Keratinocyte (primary cell): ENCODE measurements at regions not wholly inside any gene's neighbourhood (a gene's known extent, or its start where the extent isn't known, plus 50 kb on each side); places are given as distances from the start of the nearest gene placed in this dataset.

ENCODE experiments used
- DNase-seq: peaks from one replicate; pipeline ENCODE4 v3.0.0-alpha.2; 2011; ENCODE audit warnings: low read depth, missing footprints, low spot score
- FAIRE-seq: peaks from 2 replicates; lab custom pipeline; 2011; peaks lifted over from hg19 to GRCh38; lab: Jason Lieb, UNC
- H2AFZ ChIP-seq: 2 replicates; pipeline ENCODE4 v1.6.0; 2012; ENCODE audit warnings: low read length, control low read depth, inconsistent platforms; ENCODE audit not compliant: control insufficient read depth
- H3K27ac ChIP-seq: 2 replicates; pipeline ENCODE4 v1.5.1; 2011; ENCODE audit warnings: low read length; ENCODE audit not compliant: control insufficient read depth, insufficient read depth
- H3K27me3 ChIP-seq: 3 replicates; pipeline ENCODE4 v1.6.0; 2011; ENCODE audit warnings: low read length; ENCODE audit not compliant: control insufficient read depth, insufficient read depth; ENCODE audit errors: extremely low read depth
- H3K36me3 ChIP-seq, 2 experiments: 2 replicates in 1 of 2; 3 replicates in 1 of 2; pipeline ENCODE4 v1.5.1; 2011; ENCODE audit warnings: low read length in 2 of 2, mild to moderate bottlenecking in 1 of 2; ENCODE audit not compliant: control insufficient read depth in 2 of 2, insufficient read depth in 2 of 2; ENCODE audit errors: extremely low read depth in 1 of 2
- H3K4me1 ChIP-seq: 3 replicates; pipeline ENCODE4 v1.5.1; 2011; ENCODE audit warnings: low read length; ENCODE audit not compliant: control insufficient read depth, insufficient read depth; ENCODE audit errors: extremely low read depth
- H3K4me2 ChIP-seq: 3 replicates; pipeline ENCODE4 v1.6.0; 2011; ENCODE audit warnings: low read depth, low read length; ENCODE audit not compliant: control insufficient read depth, insufficient read depth; ENCODE audit errors: extremely low read depth
- H3K4me3 ChIP-seq, 3 experiments: fragments of 200-600 bp in 1 of 3; sonication (generic) in 1 of 3; 2 replicates in 2 of 3; 3 replicates in 1 of 3; pipeline ENCODE4 v1.5.1; 2011 to 2016; ENCODE audit warnings: low read length in 3 of 3, mild to moderate bottlenecking in 3 of 3, control low read depth in 2 of 3, inconsistent platforms in 1 of 3, low read depth in 1 of 3, mixed read lengths in 1 of 3, mixed run types in 1 of 3, moderate library complexity in 1 of 3; ENCODE audit not compliant: control insufficient read depth in 2 of 3, insufficient read depth in 2 of 3; ENCODE audit errors: extremely low read depth in 1 of 3
- H3K79me2 ChIP-seq: 2 replicates; pipeline ENCODE4 v1.6.0; 2012; ENCODE audit warnings: low read length; ENCODE audit not compliant: control insufficient read depth, insufficient read depth
- H3K9ac ChIP-seq: 3 replicates; pipeline ENCODE4 v1.6.0; 2011; ENCODE audit warnings: low read length; ENCODE audit not compliant: control insufficient read depth, insufficient read depth; ENCODE audit errors: extremely low read depth
- H3K9me1 ChIP-seq: 3 replicates; pipeline ENCODE4 v1.6.0; 2011; ENCODE audit warnings: low read length; ENCODE audit not compliant: control insufficient read depth, insufficient read depth; ENCODE audit errors: extremely low read depth
- H3K9me3 ChIP-seq: 2 replicates; pipeline ENCODE4 v1.5.1; 2012; ENCODE audit warnings: low read depth, low read length; ENCODE audit not compliant: control insufficient read depth
- H4K20me1 ChIP-seq: 3 replicates; pipeline ENCODE4 v1.6.0; 2011; ENCODE audit warnings: low read length; ENCODE audit not compliant: control insufficient read depth, insufficient read depth; ENCODE audit errors: extremely low read depth
- CTCF ChIP-seq, 3 experiments: IDR thresholded peaks in 1 of 3; conservative IDR thresholded peaks in 1 of 3; optimal IDR thresholded peaks in 1 of 3; 2 replicates in 2 of 3; 3 replicates in 1 of 3; pipeline versions ENCODE3 to v1.5.1; 2011; ENCODE audit warnings: low read length in 3 of 3, mild to moderate bottlenecking in 3 of 3, moderate library complexity in 2 of 3, control low read depth in 1 of 3, inconsistent platforms in 1 of 3; ENCODE audit not compliant: insufficient read depth in 2 of 3; ENCODE audit errors: extremely low read depth in 1 of 3
- EZH2 ChIP-seq: IDR thresholded peaks from one replicate; pipeline ENCODE4 v1.6.1; 2012; ENCODE audit warnings: inconsistent platforms, mild to moderate bottlenecking, low read length, moderate library complexity
- dilution Hi-C: fragments of 300-500 bp; cut with MboI; formaldehyde crosslinking; loops from one replicate; pipeline ENCODE4 v1.7.0; 2020; ENCODE audit warnings: low sequenced_read_pairs; ENCODE audit not compliant: extremely low pct_ligation_motif_present

- Histone ChIP-seq H4K20me1 (no peaks in the 10 kb centered on the region), H3K9me1 (no peaks in the 10 kb centered on the region), H3K9ac (no peak overlapping the region), H3K9me3 (peaks cover 7% of the 10 kb centered on the region), H3K79me2 (no peaks in the 10 kb centered on the region), H3K27me3 (no peaks in the 10 kb centered on the region), H2AFZ (no peak overlapping the region), H3K4me2 (no peak overlapping the region), H3K4me3 (no peak overlapping the region), H3K4me1 (no peaks in the 10 kb centered on the region), H3K36me3 (no peaks in the 10 kb centered on the region), H3K27ac (no peak overlapping the region)
- dilution Hi-C loops: no loop called here
- no peak for TF ChIP-seq EZH2
- TF ChIP-seq CTCF (optimal IDR thresholded peaks at IDR 0.05 in 1 of 3, IDR thresholded peaks at IDR 0.05 in 1 of 3, conservative IDR thresholded peaks at IDR 0.05 in 1 of 3; ENCODE audit: extremely low read depth in 1 of 3, insufficient read depth in 2 of 3, low read length in 3 of 3): no peak
- FAIRE-seq (no peak), DNase-seq (no peak)
These were observed 334.2 kb downstream of the IRX2 start for GRCh38 chr5:2417301-2417700.

GRCh38 chr5:2415678-2416077 lies 335.8 kb downstream of the IRX2 start:
- Histone ChIP-seq H3K79me2 (no peaks in the 10 kb centered on the region), H3K9ac (no peak overlapping the region), H3K36me3 (no peaks in the 10 kb centered on the region), H3K4me1 (no peaks in the 10 kb centered on the region), H3K27ac (no peak overlapping the region), H3K4me2 (no peak overlapping the region), H3K9me1 (no peaks in the 10 kb centered on the region), H2AFZ (no peak overlapping the region), H4K20me1 (no peaks in the 10 kb centered on the region), H3K9me3 (peaks cover 7% of the 10 kb centered on the region), H3K27me3 (no peaks in the 10 kb centered on the region), H3K4me3 (no peak overlapping the region)
- dilution Hi-C loops: no loop called here
- no peak for FAIRE-seq
- TF ChIP-seq EZH2 (no peak), CTCF (optimal IDR thresholded peaks at IDR 0.05 in 1 of 3, IDR thresholded peaks at IDR 0.05 in 1 of 3, conservative IDR thresholded peaks at IDR 0.05 in 1 of 3; ENCODE audit: extremely low read depth in 1 of 3, insufficient read depth in 2 of 3, low read length in 3 of 3) (no peak)
- no peak for DNase-seq
